AG04450 (cell line): ENCODE measurements at regions not wholly inside any gene's neighbourhood (a gene's known extent, or its start where the extent isn't known, plus 50 kb on each side); places are given as distances from the start of the nearest gene placed in this dataset. TPM values are rescaled to one million over a fixed set of nuclear protein-coding genes. Genes with fewer than 3 reads are reported as not detected.

Experiments
- CTCF ChIA-PET: fragments of 300-600, 350-600 bp; formaldehyde crosslinking; extraction: SDS; loops from one replicate; lab custom pipeline; 2022; ENCODE audit warnings: antibody characterized with exemption, inconsistent platforms; lab: Charles Lee
- POLR2A ChIA-PET: fragments of 350-600 bp; formaldehyde crosslinking; extraction: SDS; loops from one replicate; lab custom pipeline; 2021; ENCODE audit warnings: antibody characterized with exemption, inconsistent platforms; lab: Yijun Ruan, JAX
- DNase-seq: peaks from one replicate; pipeline ENCODE4 v3.0.0-alpha.2; 2011; ENCODE audit warnings: low read depth, low spot score
- H3K27ac ChIP-seq: one replicate; pipeline ENCODE4 v1.5.1; 2012; ENCODE audit warnings: low read depth, low read length, control low read depth
- H3K27me3 ChIP-seq: one replicate; pipeline ENCODE4 v1.6.0; 2012; ENCODE audit warnings: low read length; ENCODE audit not compliant: control insufficient read depth, insufficient read depth
- H3K4me3 ChIP-seq: 2 replicates; pipeline ENCODE4 v1.5.1; 2011; ENCODE audit warnings: mild to moderate bottlenecking, low read depth, low read length, control low read depth
- H3K9me3 ChIP-seq: 2 replicates; pipeline ENCODE4 v1.5.1; 2012; ENCODE audit warnings: low read length; ENCODE audit not compliant: control insufficient read depth, insufficient read depth
- small RNA-seq: library from RNA; depleted of rRNA; stranded (forward); fragments of <200 nt; gene quantifications from one replicate; pipeline ENCODE3, GENCODE V24; 2012; ENCODE audit warnings: low read depth; ENCODE audit not compliant: insufficient read length
- TF ChIP-seq, protein P1 (sequence below): IDR thresholded peaks from 2 replicates; pipeline ENCODE4 v1.5.1; 2011; ENCODE audit warnings: low read depth, low read length, control low read depth, inconsistent platforms

DNA sequence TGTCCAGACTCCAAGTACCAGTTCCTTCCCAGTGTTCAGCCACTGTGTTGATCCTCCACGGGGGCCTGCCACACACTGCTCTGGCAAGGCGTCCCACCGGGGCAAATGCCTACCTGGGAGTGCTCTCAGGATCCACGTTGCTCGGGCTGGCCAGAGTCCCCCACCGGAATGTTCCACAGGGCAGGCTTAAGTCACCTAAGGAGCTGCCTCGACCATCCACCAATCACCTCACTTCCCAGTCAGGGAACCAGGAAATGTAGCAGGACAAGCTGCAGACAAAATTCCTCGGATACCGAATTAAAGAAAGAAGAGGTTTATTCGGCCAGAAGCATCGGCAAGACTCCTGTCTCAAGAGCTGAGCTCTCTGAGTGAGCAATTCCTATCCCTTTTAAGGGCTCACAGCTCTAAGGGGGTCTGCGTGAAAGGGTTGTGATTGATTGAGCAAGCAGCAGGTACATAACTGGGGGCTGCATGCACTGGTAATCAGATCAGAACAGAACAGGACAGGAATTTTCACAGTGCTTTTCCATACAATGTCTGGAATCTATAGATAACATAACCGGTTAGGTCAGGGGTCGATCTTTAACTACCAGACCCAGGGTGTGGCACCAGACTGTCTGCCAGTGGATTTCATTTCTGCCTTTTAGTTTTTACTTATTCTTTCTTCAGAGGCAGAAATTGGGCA is 56.9 kb upstream of the EDNRB start:
- TF ChIP-seq, protein P1, sequence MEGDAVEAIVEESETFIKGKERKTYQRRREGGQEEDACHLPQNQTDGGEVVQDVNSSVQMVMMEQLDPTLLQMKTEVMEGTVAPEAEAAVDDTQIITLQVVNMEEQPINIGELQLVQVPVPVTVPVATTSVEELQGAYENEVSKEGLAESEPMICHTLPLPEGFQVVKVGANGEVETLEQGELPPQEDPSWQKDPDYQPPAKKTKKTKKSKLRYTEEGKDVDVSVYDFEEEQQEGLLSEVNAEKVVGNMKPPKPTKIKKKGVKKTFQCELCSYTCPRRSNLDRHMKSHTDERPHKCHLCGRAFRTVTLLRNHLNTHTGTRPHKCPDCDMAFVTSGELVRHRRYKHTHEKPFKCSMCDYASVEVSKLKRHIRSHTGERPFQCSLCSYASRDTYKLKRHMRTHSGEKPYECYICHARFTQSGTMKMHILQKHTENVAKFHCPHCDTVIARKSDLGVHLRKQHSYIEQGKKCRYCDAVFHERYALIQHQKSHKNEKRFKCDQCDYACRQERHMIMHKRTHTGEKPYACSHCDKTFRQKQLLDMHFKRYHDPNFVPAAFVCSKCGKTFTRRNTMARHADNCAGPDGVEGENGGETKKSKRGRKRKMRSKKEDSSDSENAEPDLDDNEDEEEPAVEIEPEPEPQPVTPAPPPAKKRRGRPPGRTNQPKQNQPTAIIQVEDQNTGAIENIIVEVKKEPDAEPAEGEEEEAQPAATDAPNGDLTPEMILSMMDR, result no peak
- ChIA-PET POLR2A (no interaction called here), CTCF (no interaction called here)
- Histone ChIP-seq H3K27ac (no peak overlapping the region), H3K27me3 (no peaks in the 10 kb centered on the region), H3K9me3 (no peaks in the 10 kb centered on the region), H3K4me3 (no peak overlapping the region)
- DNase-seq, result no peak

DNA sequence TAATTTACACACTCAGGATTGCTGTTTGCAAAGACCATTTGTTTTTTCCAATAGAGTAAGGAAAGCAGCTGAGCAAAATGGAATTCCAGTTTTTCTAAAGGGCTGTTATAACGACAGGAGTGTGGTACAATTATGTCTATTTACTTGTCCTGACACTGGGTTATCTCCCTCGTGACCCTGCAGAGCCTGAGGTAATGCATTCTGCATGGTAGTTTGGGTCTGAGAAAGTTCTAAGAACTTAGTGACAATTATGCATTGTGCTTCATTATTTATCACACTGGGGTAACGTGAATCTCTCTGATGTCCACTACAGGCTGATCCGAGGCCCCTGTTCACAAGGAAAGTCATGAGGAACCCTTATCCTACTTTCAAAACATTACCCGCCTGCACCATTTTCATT is 50.7 kb upstream of the EDNRB start:
- Histone ChIP-seq H3K27ac (no peak overlapping the region), H3K4me3 (no peak overlapping the region), H3K27me3 (no peaks in the 10 kb centered on the region), H3K9me3 (no peaks in the 10 kb centered on the region)
- ChIA-PET POLR2A (no interaction called here), CTCF (interaction anchor here (0.6 kb wide), 1 partner anchor 159 kb away, joined by 3 read pairs; no protein-coding TSS in a partner anchor)
- no peak for DNase-seq
- TF ChIP-seq, protein P1, result no peak

Small RNAs in the stretch of these regions (small RNA-seq; reads per million reads assigned to genes)
- not detected for gene RNY3P3
